ENCODE measurements at regions not wholly inside any gene's neighbourhood (a gene's known extent, or its start where the extent isn't known, plus 50 kb on each side); places are given as distances from the start of the nearest gene placed in this dataset.

GRCh38 chr5:2892466-2893000 is 141.1 kb upstream of the IRX2 start:
- Mint-ChIP-seq H3K27ac (no peak overlapping the region), H3K36me3 (no peaks in the 10 kb centered on the region), H3K4me3 (no peak overlapping the region), H3K27me3 (no peaks in the 10 kb centered on the region), H3K9me3 (no peaks in the 10 kb centered on the region), H3K4me1 (no peaks in the 10 kb centered on the region)

GRCh38 chr5:2891781-2892180 is 140.3 kb upstream of the IRX2 start:
- no peaks in the 10 kb centered on the region for H3K9me3 Mint-ChIP-seq
- H3K36me3 Mint-ChIP-seq: no peaks in the 10 kb centered on the region
- H3K27me3 Mint-ChIP-seq: no peaks in the 10 kb centered on the region
- H3K4me3 Mint-ChIP-seq: no peak overlapping the region
- no peak overlapping the region for H3K27ac Mint-ChIP-seq
- no peaks in the 10 kb centered on the region for H3K4me1 Mint-ChIP-seq

- no peaks in the 10 kb centered on the region for H3K27me3 Mint-ChIP-seq
- no peak overlapping the region for H3K4me3 Mint-ChIP-seq
- H3K36me3 Mint-ChIP-seq: no peaks in the 10 kb centered on the region
- H3K9me3 Mint-ChIP-seq: no peaks in the 10 kb centered on the region
- no peak overlapping the region for H3K27ac Mint-ChIP-seq
- no peaks in the 10 kb centered on the region for H3K4me1 Mint-ChIP-seq
Observed at GRCh38 chr5:2890011-2890410, 138.5 kb upstream of the IRX2 start.

DNA sequence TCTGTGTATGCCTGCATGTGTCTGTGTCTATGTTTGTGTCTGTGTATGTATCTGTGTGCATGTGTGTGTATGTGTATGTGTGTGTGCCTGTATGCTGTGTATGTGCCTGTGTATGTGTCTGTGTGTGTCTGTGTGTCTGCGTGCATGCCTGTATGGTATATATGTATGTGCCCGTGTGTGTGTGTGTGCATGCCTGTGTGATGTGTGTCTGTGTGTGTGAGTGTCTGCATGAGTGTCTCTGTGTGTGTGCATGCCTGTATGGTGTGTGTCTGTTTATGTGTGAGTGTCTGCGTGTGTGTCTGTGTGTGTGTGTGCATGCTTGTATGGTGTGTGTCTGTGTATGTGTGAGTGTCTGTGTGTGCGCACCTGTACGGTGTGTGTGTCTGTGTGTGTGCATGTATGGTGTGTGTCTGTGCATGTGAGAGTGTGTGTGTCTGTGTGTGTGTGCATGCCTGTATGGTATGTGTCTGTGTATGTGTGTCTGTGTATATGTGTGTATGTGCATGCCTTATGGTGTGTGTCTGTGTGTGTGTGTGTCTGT is 137.1 kb upstream of the IRX2 start:
- Mint-ChIP-seq H3K4me1 (no peaks in the 10 kb centered on the region), H3K27me3 (no peaks in the 10 kb centered on the region), H3K27ac (no peak overlapping the region), H3K4me3 (no peak overlapping the region), H3K9me3 (no peaks in the 10 kb centered on the region), H3K36me3 (no peaks in the 10 kb centered on the region)

- no peaks in the 10 kb centered on the region for H3K4me1 Mint-ChIP-seq
- no peak overlapping the region for H3K27ac Mint-ChIP-seq
- H3K36me3 Mint-ChIP-seq: no peaks in the 10 kb centered on the region
- H3K27me3 Mint-ChIP-seq: no peaks in the 10 kb centered on the region
- no peak overlapping the region for H3K4me3 Mint-ChIP-seq
- no peaks in the 10 kb centered on the region for H3K9me3 Mint-ChIP-seq
Observed at GRCh38 chr5:2887481-2888348, 136.2 kb upstream of the IRX2 start.

DNA sequence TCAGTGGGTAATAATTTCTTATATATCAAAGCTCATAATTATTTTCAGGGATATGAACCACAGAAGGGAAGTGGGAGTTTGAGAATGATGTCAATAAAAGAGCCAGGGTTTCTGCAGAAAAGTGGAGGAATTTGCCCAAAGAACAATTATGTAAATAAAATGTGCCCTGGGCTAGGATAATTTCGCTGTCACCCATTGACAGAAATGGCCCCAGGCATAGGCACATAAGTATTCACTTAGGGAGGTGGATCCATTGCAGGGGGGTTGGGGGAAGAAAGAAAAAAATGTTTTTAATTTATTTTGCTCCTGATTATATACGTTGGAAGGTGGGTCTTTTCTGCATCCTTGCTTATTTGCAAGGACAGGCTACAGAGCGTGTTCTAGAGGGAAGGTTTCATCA is 135.1 kb upstream of the IRX2 start:
- Mint-ChIP-seq H3K27ac (no peak overlapping the region), H3K27me3 (no peaks in the 10 kb centered on the region), H3K4me1 (no peaks in the 10 kb centered on the region), H3K9me3 (no peaks in the 10 kb centered on the region), H3K4me3 (no peak overlapping the region), H3K36me3 (no peaks in the 10 kb centered on the region)

- H3K27me3 Mint-ChIP-seq: no peaks in the 10 kb centered on the region
- peaks cover 10% of the 10 kb centered on the region for H3K9me3 Mint-ChIP-seq
- H3K36me3 Mint-ChIP-seq: no peaks in the 10 kb centered on the region
- no peaks in the 10 kb centered on the region for H3K4me1 Mint-ChIP-seq
- no peak overlapping the region for H3K27ac Mint-ChIP-seq
- H3K4me3 Mint-ChIP-seq: no peak overlapping the region
Observed at GRCh38 chr5:2883771-2884170, 132.3 kb upstream of the IRX2 start.

DNA sequence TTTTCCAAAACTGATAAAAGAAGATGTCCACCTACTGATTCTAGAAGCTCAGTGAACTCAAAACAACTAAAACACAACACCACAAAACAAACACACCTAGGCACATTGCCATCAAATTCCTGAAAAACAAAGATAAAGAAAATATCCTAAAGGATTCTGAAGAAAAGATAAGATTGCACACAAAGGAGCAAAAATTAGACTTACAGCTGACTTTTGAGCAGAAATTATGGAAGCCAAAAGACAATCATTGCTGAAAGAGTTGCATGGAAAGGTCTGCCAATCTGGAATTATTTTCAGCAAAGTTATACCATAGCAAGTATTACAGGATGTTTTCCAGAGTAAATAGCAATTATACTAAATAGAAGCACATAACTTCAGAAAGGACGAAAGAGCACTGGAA is 128.2 kb upstream of the IRX2 start:
- no peaks in the 10 kb centered on the region for H3K36me3 Mint-ChIP-seq
- H3K4me3 Mint-ChIP-seq: no peak overlapping the region
- no peak overlapping the region for H3K27ac Mint-ChIP-seq
- H3K9me3 Mint-ChIP-seq: peaks cover 18% of the 10 kb centered on the region
- H3K4me1 Mint-ChIP-seq: no peaks in the 10 kb centered on the region
- H3K27me3 Mint-ChIP-seq: no peaks in the 10 kb centered on the region

DNA sequence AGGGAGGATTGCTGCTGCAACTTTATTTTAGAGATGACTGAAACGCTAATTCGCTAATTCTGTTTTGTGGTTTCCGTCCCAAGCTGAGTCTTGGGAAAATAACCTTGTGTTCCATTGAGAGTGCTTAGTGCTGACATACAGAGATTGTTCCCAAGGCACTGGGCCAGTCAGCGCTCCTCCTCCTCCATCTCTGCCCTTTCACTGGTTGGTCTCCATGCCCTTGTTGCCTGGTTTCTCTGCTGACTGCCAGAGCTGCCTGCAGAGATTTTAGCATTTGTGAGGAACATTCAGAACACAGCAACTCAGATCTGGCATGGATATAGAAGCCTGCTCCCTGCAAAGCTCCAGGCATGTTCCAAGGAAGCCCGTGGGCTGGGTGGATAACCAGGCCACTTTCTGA is 126.0 kb upstream of the IRX2 start:
- no peak overlapping the region for H3K4me3 Mint-ChIP-seq
- H3K27ac Mint-ChIP-seq: no peak overlapping the region
- no peaks in the 10 kb centered on the region for H3K36me3 Mint-ChIP-seq
- no peaks in the 10 kb centered on the region for H3K4me1 Mint-ChIP-seq
- peaks cover 18% of the 10 kb centered on the region for H3K9me3 Mint-ChIP-seq
- no peaks in the 10 kb centered on the region for H3K27me3 Mint-ChIP-seq

DNA sequence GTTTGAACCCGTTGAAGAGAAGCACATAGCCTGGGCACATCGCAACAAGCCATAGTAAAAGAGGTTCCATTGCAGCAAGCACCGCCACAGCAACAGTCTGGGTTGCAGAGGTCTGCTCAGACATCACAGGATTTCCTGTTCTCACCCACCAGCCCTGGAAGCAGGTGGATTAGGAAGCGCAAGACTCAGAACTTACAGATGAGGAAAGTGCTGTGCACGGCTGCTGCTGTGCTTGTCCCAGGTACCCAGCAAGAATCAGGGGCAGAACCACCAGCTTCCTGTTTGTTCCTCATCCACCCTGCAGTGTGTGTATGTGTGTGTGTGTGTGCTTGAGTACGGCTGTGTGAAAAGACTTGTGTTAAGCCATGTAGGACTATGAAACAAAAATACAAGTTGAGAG is 124.7 kb upstream of the IRX2 start:
- no peak overlapping the region for H3K4me3 Mint-ChIP-seq
- peaks cover 18% of the 10 kb centered on the region for H3K9me3 Mint-ChIP-seq
- no peaks in the 10 kb centered on the region for H3K27me3 Mint-ChIP-seq
- H3K27ac Mint-ChIP-seq: no peak overlapping the region
- H3K4me1 Mint-ChIP-seq: no peaks in the 10 kb centered on the region
- H3K36me3 Mint-ChIP-seq: no peaks in the 10 kb centered on the region

- Mint-ChIP-seq H3K9me3 (peaks cover 9% of the 10 kb centered on the region), H3K4me1 (no peaks in the 10 kb centered on the region), H3K4me3 (no peak overlapping the region), H3K36me3 (no peaks in the 10 kb centered on the region), H3K27ac (no peak overlapping the region), H3K27me3 (no peaks in the 10 kb centered on the region)
Observed at GRCh38 chr5:2874099-2874498, 122.6 kb upstream of the IRX2 start.

GRCh38 chr5:2872676-2873075 is 121.2 kb upstream of the IRX2 start:
- H3K27me3 Mint-ChIP-seq: no peaks in the 10 kb centered on the region
- no peak overlapping the region for H3K4me3 Mint-ChIP-seq
- H3K27ac Mint-ChIP-seq: no peak overlapping the region
- H3K36me3 Mint-ChIP-seq: no peaks in the 10 kb centered on the region
- no peaks in the 10 kb centered on the region for H3K4me1 Mint-ChIP-seq
- H3K9me3 Mint-ChIP-seq: peaks cover 2% of the 10 kb centered on the region

DNA sequence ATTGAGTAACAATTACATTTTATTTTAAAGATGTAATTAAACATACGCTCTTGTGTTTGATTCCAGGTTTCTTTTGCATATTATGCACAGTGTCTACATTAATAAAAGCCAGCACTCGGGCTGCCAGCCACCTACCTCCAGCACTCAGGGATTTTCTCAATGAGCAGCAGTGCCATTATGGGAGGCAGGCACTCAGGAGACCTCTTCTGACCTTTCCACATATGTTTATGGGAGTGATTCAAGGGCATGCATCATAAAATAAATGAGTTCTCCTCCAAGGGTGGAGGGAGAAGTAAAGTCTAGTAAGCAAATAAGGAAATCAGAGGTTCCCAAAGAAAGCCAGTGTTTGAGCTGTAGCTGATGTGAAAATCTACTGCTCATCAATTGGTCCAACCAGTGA is 119.8 kb upstream of the IRX2 start:
- Mint-ChIP-seq H3K36me3 (no peaks in the 10 kb centered on the region), H3K9me3 (no peaks in the 10 kb centered on the region), H3K4me3 (no peak overlapping the region), H3K27me3 (no peaks in the 10 kb centered on the region), H3K4me1 (no peaks in the 10 kb centered on the region), H3K27ac (no peak overlapping the region)

- Mint-ChIP-seq H3K27me3 (no peaks in the 10 kb centered on the region), H3K36me3 (no peaks in the 10 kb centered on the region), H3K9me3 (no peaks in the 10 kb centered on the region), H3K4me3 (no peak overlapping the region), H3K27ac (no peak overlapping the region), H3K4me1 (no peaks in the 10 kb centered on the region)
Observed at GRCh38 chr5:2869471-2869870, 118.0 kb upstream of the IRX2 start.

DNA sequence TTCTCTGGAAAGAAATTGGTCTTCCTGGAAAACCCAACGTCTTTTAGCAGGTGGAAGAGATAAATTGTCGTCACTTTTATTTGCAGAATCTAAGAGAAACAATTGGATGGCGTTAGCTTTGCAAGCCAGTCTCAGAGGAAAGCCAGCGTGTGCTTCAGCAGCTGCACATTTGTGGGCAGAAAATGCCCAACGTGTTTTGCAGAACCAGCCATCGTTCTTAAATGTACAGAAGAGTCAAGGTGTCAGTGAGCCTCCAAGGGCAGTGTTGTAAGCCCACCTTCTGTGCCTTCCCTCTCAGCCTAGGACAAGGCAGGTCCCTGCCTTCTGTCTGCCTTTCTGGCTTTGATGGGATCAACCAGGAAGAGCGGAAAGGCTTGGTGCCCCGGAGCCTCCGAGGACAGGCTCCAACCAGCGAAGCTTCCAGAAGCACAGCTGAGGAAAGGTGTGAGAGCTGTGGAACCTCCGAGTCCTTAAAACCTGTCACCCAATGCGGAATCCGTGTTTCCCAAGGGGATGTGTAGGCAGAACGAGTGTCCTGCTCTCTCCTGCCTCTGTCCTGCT is 116.0 kb upstream of the IRX2 start:
- Mint-ChIP-seq H3K4me3 (no peak overlapping the region), H3K27me3 (no peaks in the 10 kb centered on the region), H3K27ac (no peak overlapping the region), H3K9me3 (no peaks in the 10 kb centered on the region), H3K36me3 (no peaks in the 10 kb centered on the region), H3K4me1 (no peaks in the 10 kb centered on the region)

GRCh38 chr5:2866662-2867372 is 115.3 kb upstream of the IRX2 start:
- no peak overlapping the region for H3K27ac Mint-ChIP-seq
- H3K9me3 Mint-ChIP-seq: no peaks in the 10 kb centered on the region
- H3K4me3 Mint-ChIP-seq: no peak overlapping the region
- no peaks in the 10 kb centered on the region for H3K4me1 Mint-ChIP-seq
- no peaks in the 10 kb centered on the region for H3K27me3 Mint-ChIP-seq
- no peaks in the 10 kb centered on the region for H3K36me3 Mint-ChIP-seq

All from activated naive CD4-positive, alpha-beta T cell treated with anti-CD3 and anti-CD28 coated beads, Interleukin-2, amount 50 U/mL, for 24 hours (primary cell).